ENCODE measurements at regions not wholly inside any gene's neighbourhood (a gene's known extent, or its start where the extent isn't known, plus 50 kb on each side); places are given as distances from the start of the nearest gene placed in this dataset.

DNA sequence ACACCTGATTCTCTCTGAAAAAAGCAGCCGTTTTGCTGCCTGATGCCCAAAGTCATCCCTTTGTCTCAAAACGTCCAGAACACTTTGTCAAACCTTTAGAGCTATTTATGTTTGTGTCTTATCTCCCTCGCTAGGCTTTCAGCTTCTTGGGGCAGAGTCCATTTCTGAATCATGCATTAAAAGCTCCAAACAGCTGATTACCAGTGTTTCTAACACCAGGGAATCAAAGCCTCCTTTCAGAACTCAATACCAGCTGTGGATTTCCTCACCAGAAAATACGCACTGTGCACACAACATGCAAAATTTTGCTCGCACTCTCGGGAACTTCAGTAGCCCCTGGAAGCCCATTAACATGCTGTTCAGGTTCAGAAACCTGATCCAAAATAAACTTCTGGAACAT is 333.3 kb downstream of the HACE1 start (continued):
- TF ChIP-seq, protein P1, sequence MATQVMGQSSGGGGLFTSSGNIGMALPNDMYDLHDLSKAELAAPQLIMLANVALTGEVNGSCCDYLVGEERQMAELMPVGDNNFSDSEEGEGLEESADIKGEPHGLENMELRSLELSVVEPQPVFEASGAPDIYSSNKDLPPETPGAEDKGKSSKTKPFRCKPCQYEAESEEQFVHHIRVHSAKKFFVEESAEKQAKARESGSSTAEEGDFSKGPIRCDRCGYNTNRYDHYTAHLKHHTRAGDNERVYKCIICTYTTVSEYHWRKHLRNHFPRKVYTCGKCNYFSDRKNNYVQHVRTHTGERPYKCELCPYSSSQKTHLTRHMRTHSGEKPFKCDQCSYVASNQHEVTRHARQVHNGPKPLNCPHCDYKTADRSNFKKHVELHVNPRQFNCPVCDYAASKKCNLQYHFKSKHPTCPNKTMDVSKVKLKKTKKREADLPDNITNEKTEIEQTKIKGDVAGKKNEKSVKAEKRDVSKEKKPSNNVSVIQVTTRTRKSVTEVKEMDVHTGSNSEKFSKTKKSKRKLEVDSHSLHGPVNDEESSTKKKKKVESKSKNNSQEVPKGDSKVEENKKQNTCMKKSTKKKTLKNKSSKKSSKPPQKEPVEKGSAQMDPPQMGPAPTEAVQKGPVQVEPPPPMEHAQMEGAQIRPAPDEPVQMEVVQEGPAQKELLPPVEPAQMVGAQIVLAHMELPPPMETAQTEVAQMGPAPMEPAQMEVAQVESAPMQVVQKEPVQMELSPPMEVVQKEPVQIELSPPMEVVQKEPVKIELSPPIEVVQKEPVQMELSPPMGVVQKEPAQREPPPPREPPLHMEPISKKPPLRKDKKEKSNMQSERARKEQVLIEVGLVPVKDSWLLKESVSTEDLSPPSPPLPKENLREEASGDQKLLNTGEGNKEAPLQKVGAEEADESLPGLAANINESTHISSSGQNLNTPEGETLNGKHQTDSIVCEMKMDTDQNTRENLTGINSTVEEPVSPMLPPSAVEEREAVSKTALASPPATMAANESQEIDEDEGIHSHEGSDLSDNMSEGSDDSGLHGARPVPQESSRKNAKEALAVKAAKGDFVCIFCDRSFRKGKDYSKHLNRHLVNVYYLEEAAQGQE (IDR thresholded peaks at IDR 0.05), result no peak
- TF ChIP-seq HNF4G (IDR thresholded peaks at IDR 0.05) (no peak), RXRA (IDR thresholded peaks at IDR 0.05) (no peak), FOXA2 (IDR thresholded peaks at IDR 0.05) (no peak), JUND (IDR thresholded peaks at IDR 0.05) (no peak), HNF4A (conservative IDR thresholded peaks at IDR 0.05) (no peak)
- TF ChIP-seq, protein P2, sequence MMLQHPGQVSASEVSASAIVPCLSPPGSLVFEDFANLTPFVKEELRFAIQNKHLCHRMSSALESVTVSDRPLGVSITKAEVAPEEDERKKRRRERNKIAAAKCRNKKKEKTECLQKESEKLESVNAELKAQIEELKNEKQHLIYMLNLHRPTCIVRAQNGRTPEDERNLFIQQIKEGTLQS (IDR thresholded peaks at IDR 0.05), result no peak

DNA sequence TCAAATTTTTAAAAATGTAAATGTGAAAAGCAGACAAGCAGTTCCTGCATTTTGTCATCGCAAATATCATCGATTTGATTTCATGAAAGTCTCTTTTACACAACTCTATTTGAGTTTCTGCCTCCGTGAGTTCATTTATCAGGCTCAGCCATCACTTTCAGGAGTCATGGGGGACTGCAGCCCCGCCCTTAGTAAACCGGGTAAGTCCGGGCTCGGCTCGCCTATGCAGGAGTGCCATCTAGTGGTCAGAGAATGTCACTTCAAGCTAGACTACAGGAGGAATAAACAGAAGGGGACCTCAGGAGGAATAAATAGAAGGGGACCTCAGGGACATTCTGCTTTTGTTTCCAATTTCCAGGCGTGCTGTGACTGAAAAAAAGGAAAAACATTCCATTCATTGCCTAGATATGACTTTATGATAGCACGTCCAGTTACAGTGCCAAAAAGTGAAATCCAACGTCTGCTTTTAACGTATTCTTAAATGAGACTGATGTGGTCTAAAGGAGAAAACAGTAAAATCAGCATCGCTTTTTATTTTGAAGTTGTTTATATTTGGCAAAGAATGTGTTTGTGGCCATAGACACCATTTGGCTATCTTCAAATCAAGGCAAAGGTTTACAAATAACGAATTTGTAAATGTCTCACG is 333.9 kb downstream of the HACE1 start:
- Histone ChIP-seq H3K36me3 (ENCODE audit: control insufficient read depth in 4 of 4, insufficient read depth in 3 of 4, low read depth in 1 of 4, low read length in 3 of 4) (no peaks in the 10 kb centered on the region), H3K27ac (ENCODE audit: low read depth in 1 of 2, low read length in 2 of 2) (no peak overlapping the region), H3K9ac (ENCODE audit: low read depth in 1 of 2, low read length in 2 of 2) (no peak overlapping the region), H3K9me3 (ENCODE audit: control insufficient read depth in 4 of 4, low read length in 3 of 4) (no peaks in the 10 kb centered on the region), H3K27me3 (ENCODE audit: control insufficient read depth in 4 of 4, insufficient read depth in 4 of 4, low read length in 3 of 4) (peaks cover 0 to 3% (median 2%) of the 10 kb centered on the region in 4 donors), H3K4me1 (ENCODE audit: control insufficient read depth in 4 of 4, insufficient read depth in 4 of 4, low read length in 3 of 4) (no peaks in the 10 kb centered on the region), H3K4me3 (ENCODE audit: low read depth in 1 of 3, low read length in 3 of 3) (no peak overlapping the region)
- DNase-seq (ENCODE audit: low spot score), result peak; percentile 68
- TF ChIP-seq TAF1 (conservative IDR thresholded peaks at IDR 0.05), result no peak
- TF ChIP-seq, protein P3, sequence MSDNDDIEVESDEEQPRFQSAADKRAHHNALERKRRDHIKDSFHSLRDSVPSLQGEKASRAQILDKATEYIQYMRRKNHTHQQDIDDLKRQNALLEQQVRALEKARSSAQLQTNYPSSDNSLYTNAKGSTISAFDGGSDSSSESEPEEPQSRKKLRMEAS (IDR thresholded peaks at IDR 0.05), result no peak
- TF ChIP-seq HNF4A (conservative IDR thresholded peaks at IDR 0.05), result no peak
- TF ChIP-seq HNF4G (IDR thresholded peaks at IDR 0.05), result no peak
- peak; percentile 15 for TF ChIP-seq YY1 (IDR thresholded peaks at IDR 0.05)
- TF ChIP-seq, protein P1 (IDR thresholded peaks at IDR 0.05), result no peak
- TF ChIP-seq, protein P4, sequence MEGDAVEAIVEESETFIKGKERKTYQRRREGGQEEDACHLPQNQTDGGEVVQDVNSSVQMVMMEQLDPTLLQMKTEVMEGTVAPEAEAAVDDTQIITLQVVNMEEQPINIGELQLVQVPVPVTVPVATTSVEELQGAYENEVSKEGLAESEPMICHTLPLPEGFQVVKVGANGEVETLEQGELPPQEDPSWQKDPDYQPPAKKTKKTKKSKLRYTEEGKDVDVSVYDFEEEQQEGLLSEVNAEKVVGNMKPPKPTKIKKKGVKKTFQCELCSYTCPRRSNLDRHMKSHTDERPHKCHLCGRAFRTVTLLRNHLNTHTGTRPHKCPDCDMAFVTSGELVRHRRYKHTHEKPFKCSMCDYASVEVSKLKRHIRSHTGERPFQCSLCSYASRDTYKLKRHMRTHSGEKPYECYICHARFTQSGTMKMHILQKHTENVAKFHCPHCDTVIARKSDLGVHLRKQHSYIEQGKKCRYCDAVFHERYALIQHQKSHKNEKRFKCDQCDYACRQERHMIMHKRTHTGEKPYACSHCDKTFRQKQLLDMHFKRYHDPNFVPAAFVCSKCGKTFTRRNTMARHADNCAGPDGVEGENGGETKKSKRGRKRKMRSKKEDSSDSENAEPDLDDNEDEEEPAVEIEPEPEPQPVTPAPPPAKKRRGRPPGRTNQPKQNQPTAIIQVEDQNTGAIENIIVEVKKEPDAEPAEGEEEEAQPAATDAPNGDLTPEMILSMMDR (IDR thresholded peaks at IDR 0.05; ENCODE audit: low read depth, low read length, missing input control), result peak; percentile 81
- TF ChIP-seq, protein P2 (IDR thresholded peaks at IDR 0.05), result no peak
- TF ChIP-seq GABPA (IDR thresholded peaks at IDR 0.05 in 1 of 2, conservative IDR thresholded peaks at IDR 0.05 in 1 of 2), result no peak
- no peak for TF ChIP-seq EGR1 (IDR thresholded peaks at IDR 0.05; ENCODE audit: low read depth in 2 of 2)
- TF ChIP-seq, protein P5, sequence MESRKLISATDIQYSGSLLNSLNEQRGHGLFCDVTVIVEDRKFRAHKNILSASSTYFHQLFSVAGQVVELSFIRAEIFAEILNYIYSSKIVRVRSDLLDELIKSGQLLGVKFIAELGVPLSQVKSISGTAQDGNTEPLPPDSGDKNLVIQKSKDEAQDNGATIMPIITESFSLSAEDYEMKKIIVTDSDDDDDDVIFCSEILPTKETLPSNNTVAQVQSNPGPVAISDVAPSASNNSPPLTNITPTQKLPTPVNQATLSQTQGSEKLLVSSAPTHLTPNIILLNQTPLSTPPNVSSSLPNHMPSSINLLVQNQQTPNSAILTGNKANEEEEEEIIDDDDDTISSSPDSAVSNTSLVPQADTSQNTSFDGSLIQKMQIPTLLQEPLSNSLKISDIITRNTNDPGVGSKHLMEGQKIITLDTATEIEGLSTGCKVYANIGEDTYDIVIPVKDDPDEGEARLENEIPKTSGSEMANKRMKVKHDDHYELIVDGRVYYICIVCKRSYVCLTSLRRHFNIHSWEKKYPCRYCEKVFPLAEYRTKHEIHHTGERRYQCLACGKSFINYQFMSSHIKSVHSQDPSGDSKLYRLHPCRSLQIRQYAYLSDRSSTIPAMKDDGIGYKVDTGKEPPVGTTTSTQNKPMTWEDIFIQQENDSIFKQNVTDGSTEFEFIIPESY (IDR thresholded peaks at IDR 0.05), result no peak
- TF ChIP-seq FOXA1 (IDR thresholded peaks at IDR 0.05), result no peak
- TF ChIP-seq JUND (IDR thresholded peaks at IDR 0.05), result no peak
- TF ChIP-seq RAD21 (IDR thresholded peaks at IDR 0.05), result peak; percentile 94 to 95
- TF ChIP-seq NR2F2 (IDR thresholded peaks at IDR 0.05), result no peak
- TF ChIP-seq FOXA2 (IDR thresholded peaks at IDR 0.05), result no peak
- no peak for TF ChIP-seq RXRA (IDR thresholded peaks at IDR 0.05)
- no peak for TF ChIP-seq SP1 (IDR thresholded peaks at IDR 0.05)
- WGBS, result 19% methylated on average over 15 of the region's 15 CpGs

All from liver (tissue), 8 donors.